Esophagus squamous epithelium (tissue), 4 donors: ENCODE measurements at regions not wholly inside any gene's neighbourhood (a gene's known extent, or its start where the extent isn't known, plus 50 kb on each side); places are given as distances from the start of the nearest gene placed in this dataset.

Experiments used
- POLR2A ChIP-seq, 4 donors: fragments of 450-650 bp; IDR thresholded peaks; one replicate each; pipeline ENCODE4 v1.6.1; 2017; ENCODE audit warnings: antibody characterized with exemption in 4 of 4, mild to moderate bottlenecking in 4 of 4, moderate library complexity in 3 of 4
- TF ChIP-seq, protein P1 (sequence below), 6 experiments: fragments of 450-650 bp in 4 of 6; fragments of 200-600 bp in 2 of 6; sonication (generic) in 2 of 6; IDR thresholded peaks; one replicate each; pipeline ENCODE4 v1.5.1; 2016 to 2019; ENCODE audit warnings: antibody characterized with exemption in 6 of 6, mild to moderate bottlenecking in 4 of 6, moderate library complexity in 4 of 6

- TF ChIP-seq, protein P1, sequence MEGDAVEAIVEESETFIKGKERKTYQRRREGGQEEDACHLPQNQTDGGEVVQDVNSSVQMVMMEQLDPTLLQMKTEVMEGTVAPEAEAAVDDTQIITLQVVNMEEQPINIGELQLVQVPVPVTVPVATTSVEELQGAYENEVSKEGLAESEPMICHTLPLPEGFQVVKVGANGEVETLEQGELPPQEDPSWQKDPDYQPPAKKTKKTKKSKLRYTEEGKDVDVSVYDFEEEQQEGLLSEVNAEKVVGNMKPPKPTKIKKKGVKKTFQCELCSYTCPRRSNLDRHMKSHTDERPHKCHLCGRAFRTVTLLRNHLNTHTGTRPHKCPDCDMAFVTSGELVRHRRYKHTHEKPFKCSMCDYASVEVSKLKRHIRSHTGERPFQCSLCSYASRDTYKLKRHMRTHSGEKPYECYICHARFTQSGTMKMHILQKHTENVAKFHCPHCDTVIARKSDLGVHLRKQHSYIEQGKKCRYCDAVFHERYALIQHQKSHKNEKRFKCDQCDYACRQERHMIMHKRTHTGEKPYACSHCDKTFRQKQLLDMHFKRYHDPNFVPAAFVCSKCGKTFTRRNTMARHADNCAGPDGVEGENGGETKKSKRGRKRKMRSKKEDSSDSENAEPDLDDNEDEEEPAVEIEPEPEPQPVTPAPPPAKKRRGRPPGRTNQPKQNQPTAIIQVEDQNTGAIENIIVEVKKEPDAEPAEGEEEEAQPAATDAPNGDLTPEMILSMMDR (IDR thresholded peaks at IDR 0.05) = no peak
- TF ChIP-seq POLR2A (IDR thresholded peaks at IDR 0.05) = no peak
Measured at GRCh38 chr3:194854659-194855390, 169.1 kb downstream of the FAM43A start.
